Activated T-cell treated with anti-CD3 and anti-CD28 coated beads for 48 hours (primary cell): ENCODE measurements at regions not wholly inside any gene's neighbourhood (a gene's known extent, or its start where the extent isn't known, plus 50 kb on each side); places are given as distances from the start of the nearest gene placed in this dataset.
"Not testable (repeated sequence)": the region's sequence is repeated elsewhere in the genome, so short reads cannot be mapped to it uniquely, and the experiment has no call there.

Experiments used
- DNase-seq: peaks from one replicate; pipeline ENCODE4 v3.0.0-alpha.2; 2020; ENCODE audit warnings: low read depth

- DNase-seq = no peak
These were observed 208.1 kb downstream of the SLC4A3 start for GRCh38 chr2:219835493-219835892.

- no peak for DNase-seq
These were observed 209.3 kb downstream of the SLC4A3 start for GRCh38 chr2:219836647-219837177.

- no peak for DNase-seq
These were observed 217.1 kb downstream of the SLC4A3 start for GRCh38 chr2:219844401-219845091.

- DNase-seq = no peak
These were observed 221.5 kb downstream of the SLC4A3 start for GRCh38 chr2:219848882-219849281.

- DNase-seq = no peak
These were observed 223.7 kb downstream of the SLC4A3 start for GRCh38 chr2:219851169-219851568.

- DNase-seq = no peak
These were observed 224.5 kb downstream of the SLC4A3 start for GRCh38 chr2:219851801-219852481.

GRCh38 chr2:219852626-219853025 lies 225.2 kb downstream of the SLC4A3 start:
- DNase-seq = no peak

GRCh38 chr2:219856602-219857001 lies 229.2 kb downstream of the SLC4A3 start:
- DNase-seq = no peak

GRCh38 chr2:219857751-219858150 lies 230.3 kb downstream of the SLC4A3 start:
- DNase-seq = no peak

GRCh38 chr2:219861307-219861706 lies 233.9 kb downstream of the SLC4A3 start:
- DNase-seq = no peak

GRCh38 chr2:219864154-219864553 lies 236.7 kb downstream of the SLC4A3 start:
- no peak for DNase-seq

- DNase-seq = no peak
These were observed 241.2 kb downstream of the SLC4A3 start for GRCh38 chr2:219868635-219869034.

- no peak for DNase-seq
These were observed 242.6 kb downstream of the SLC4A3 start for GRCh38 chr2:219870041-219870440.

GRCh38 chr2:219871351-219871750 lies 243.9 kb downstream of the SLC4A3 start:
- no peak for DNase-seq

- no peak for DNase-seq
These were observed 247.6 kb downstream of the SLC4A3 start for GRCh38 chr2:219875036-219875435.

- not testable (repeated sequence) for DNase-seq
These were observed 248.6 kb downstream of the SLC4A3 start for GRCh38 chr2:219875986-219876385.

- DNase-seq = no peak
These were observed 249.5 kb downstream of the SLC4A3 start for GRCh38 chr2:219876931-219877330.

GRCh38 chr2:219877728-219878127 lies 250.3 kb downstream of the SLC4A3 start:
- DNase-seq = no peak

- DNase-seq = no peak
These were observed 251.1 kb downstream of the SLC4A3 start for GRCh38 chr2:219878516-219878915.

GRCh38 chr2:219881851-219882250 lies 254.4 kb downstream of the SLC4A3 start:
- no peak for DNase-seq

GRCh38 chr2:219886615-219887014 lies 259.2 kb downstream of the SLC4A3 start:
- DNase-seq = no peak

- no peak for DNase-seq
These were observed 260.4 kb downstream of the SLC4A3 start for GRCh38 chr2:219887870-219888269.

GRCh38 chr2:219893541-219893940 lies 266.1 kb downstream of the SLC4A3 start:
- no peak for DNase-seq

- DNase-seq = no peak
These were observed 270.0 kb downstream of the SLC4A3 start for GRCh38 chr2:219897456-219897855.
